Body of pancreas (tissue), 4 donors: ENCODE measurements at regions not wholly inside any gene's neighbourhood (a gene's known extent, or its start where the extent isn't known, plus 50 kb on each side); places are given as distances from the start of the nearest gene placed in this dataset.

ENCODE experiments used
- CTCF ChIP-seq, 7 experiments: fragments of 450-650 bp in 4 of 7; fragments of 200-600 bp in 3 of 7; sonication (generic) in 3 of 7; IDR thresholded peaks; one replicate each; pipeline ENCODE4 v1.5.1; 2016 to 2019; ENCODE audit warnings: antibody characterized with exemption in 7 of 7
- POLR2A ChIP-seq, 3 donors: fragments of 450-650 bp; IDR thresholded peaks; one replicate each; pipeline ENCODE4 v1.6.1; 2016; ENCODE audit warnings: antibody characterized with exemption in 3 of 3, mild to moderate bottlenecking in 2 of 3

- TF ChIP-seq POLR2A (IDR thresholded peaks at IDR 0.05) (no peak), CTCF (IDR thresholded peaks at IDR 0.05) (no peak)
Measured at GRCh38 chr12:92442782-92443181, 260.0 kb upstream of the PLEKHG7 start.
